NB4 (cell line): ENCODE measurements at regions not wholly inside any gene's neighbourhood (a gene's known extent, or its start where the extent isn't known, plus 50 kb on each side); places are given as distances from the start of the nearest gene placed in this dataset.

Source experiments
- POLR2A ChIP-seq: IDR thresholded peaks from 2 replicates; pipeline ENCODE4 v1.6.1; 2011; ENCODE audit warnings: mild to moderate bottlenecking; ENCODE audit not compliant: insufficient read length; ENCODE audit errors: extremely low read depth
- TF ChIP-seq, protein P1 (sequence below): IDR thresholded peaks from one replicate; pipeline ENCODE4 v1.5.1; 2012; ENCODE audit warnings: low read depth, low read length

DNA sequence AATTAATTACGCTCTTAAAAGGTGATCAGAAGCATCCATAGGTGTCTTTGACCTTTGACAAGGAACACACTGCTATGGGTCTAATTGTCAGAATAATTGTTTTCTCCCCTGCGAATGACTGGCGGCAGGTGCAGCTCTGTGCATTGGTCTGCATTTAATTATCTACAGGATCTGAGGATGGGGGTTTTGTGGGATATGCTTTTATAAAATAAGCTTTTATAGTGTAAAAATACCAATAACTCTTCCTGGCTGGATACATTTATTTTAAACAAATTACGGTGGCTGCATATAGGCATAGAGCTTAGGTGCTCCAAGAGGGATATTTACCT is 201.6 kb upstream of the RGMA start:
- TF ChIP-seq POLR2A: no peak
- TF ChIP-seq, protein P1, sequence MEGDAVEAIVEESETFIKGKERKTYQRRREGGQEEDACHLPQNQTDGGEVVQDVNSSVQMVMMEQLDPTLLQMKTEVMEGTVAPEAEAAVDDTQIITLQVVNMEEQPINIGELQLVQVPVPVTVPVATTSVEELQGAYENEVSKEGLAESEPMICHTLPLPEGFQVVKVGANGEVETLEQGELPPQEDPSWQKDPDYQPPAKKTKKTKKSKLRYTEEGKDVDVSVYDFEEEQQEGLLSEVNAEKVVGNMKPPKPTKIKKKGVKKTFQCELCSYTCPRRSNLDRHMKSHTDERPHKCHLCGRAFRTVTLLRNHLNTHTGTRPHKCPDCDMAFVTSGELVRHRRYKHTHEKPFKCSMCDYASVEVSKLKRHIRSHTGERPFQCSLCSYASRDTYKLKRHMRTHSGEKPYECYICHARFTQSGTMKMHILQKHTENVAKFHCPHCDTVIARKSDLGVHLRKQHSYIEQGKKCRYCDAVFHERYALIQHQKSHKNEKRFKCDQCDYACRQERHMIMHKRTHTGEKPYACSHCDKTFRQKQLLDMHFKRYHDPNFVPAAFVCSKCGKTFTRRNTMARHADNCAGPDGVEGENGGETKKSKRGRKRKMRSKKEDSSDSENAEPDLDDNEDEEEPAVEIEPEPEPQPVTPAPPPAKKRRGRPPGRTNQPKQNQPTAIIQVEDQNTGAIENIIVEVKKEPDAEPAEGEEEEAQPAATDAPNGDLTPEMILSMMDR: no peak
